Endothelial cell of umbilical vein (primary cell): ENCODE measurements at regions not wholly inside any gene's neighbourhood (a gene's known extent, or its start where the extent isn't known, plus 50 kb on each side); places are given as distances from the start of the nearest gene placed in this dataset.

Experiments
- BruUV-seq: library from RNA; stranded (reverse); fragments of 400-500 nt; replicated peaks from 2 replicates; lab custom pipeline; 2021; lab: Mats Ljungman, UMichigan
- CTCF ChIA-PET: fragments of 300-600, 350-600 bp; sonication (Branson Sonifier 250); formaldehyde crosslinking; loops from one replicate; lab custom pipeline; 2021; ENCODE audit warnings: antibody characterized with exemption, inconsistent platforms; lab: Charles Lee
- POLR2A ChIA-PET: fragments of 300-600, 350-600 bp; sonication (Branson Sonifier 250); formaldehyde crosslinking; loops from one replicate; lab custom pipeline; 2021; ENCODE audit warnings: antibody characterized with exemption, inconsistent platforms; lab: Charles Lee
- DNase-seq: peaks from one replicate; pipeline ENCODE4 v3.0.0-alpha.2; 2011; ENCODE audit warnings: low read depth, low spot score
- FAIRE-seq: peaks from 2 replicates; lab custom pipeline; 2011; peaks lifted over from hg19 to GRCh38; lab: Jason Lieb, UNC
- H2AFZ ChIP-seq: 2 replicates; pipeline ENCODE4 v1.6.0; 2012; ENCODE audit warnings: low read depth, low read length, control low read depth, inconsistent platforms
- H3K27ac ChIP-seq: 2 replicates; pipeline ENCODE4 v1.5.1; 2011; ENCODE audit warnings: low read depth, mild to moderate bottlenecking, control low read depth, low read length, moderate library complexity; ENCODE audit not compliant: insufficient read depth
- H3K27me3 ChIP-seq, 2 experiments: 2 replicates each; pipeline versions ENCODE4 v1.6.0 to v1.6.1; 2011; ENCODE audit warnings: low read length in 2 of 2, mixed read lengths in 1 of 2; ENCODE audit not compliant: control insufficient read depth in 2 of 2, insufficient read depth in 2 of 2
- H3K36me3 ChIP-seq, 2 experiments: 2 replicates in 1 of 2; 3 replicates in 1 of 2; pipeline ENCODE4 v1.5.1; 2011; ENCODE audit warnings: low read length in 2 of 2, mild to moderate bottlenecking in 1 of 2, moderate library complexity in 1 of 2; ENCODE audit not compliant: control insufficient read depth in 2 of 2, insufficient read depth in 2 of 2; ENCODE audit errors: extremely low read depth in 1 of 2
- H3K4me1 ChIP-seq: 3 replicates; pipeline ENCODE4 v1.5.1; 2011; ENCODE audit warnings: mild to moderate bottlenecking, low read length; ENCODE audit not compliant: control insufficient read depth, insufficient read depth; ENCODE audit errors: extremely low read depth
- H3K4me2 ChIP-seq: 2 replicates; pipeline ENCODE4 v1.6.1; 2011; ENCODE audit warnings: low read length, control low read depth, mixed read lengths; ENCODE audit not compliant: insufficient read depth
- H3K4me3 ChIP-seq, 3 experiments: fragments of 200-600 bp in 1 of 3; sonication (generic), shearing (Covaris generic) in 1 of 3; replicated peaks in 1 of 3; 2 replicates each; pipeline ENCODE4 v1.5.1; 2011 to 2016; ENCODE audit warnings: control low read depth in 3 of 3, low read length in 3 of 3, mild to moderate bottlenecking in 2 of 3, inconsistent platforms in 1 of 3, low read depth in 1 of 3, moderate library complexity in 1 of 3; ENCODE audit not compliant: insufficient read depth in 1 of 3
- H3K79me2 ChIP-seq: 2 replicates; pipeline ENCODE4 v1.6.0; 2012; ENCODE audit warnings: low read length, inconsistent platforms; ENCODE audit not compliant: control insufficient read depth, insufficient read depth
- H3K9ac ChIP-seq: replicated peaks from 2 replicates; pipeline ENCODE3; 2011; ENCODE audit warnings: low read length, control low read depth; ENCODE audit not compliant: insufficient read depth; ENCODE audit errors: extremely low read depth
- H3K9me1 ChIP-seq: replicated peaks from 3 replicates; pipeline ENCODE4 v1.6.0; 2011; ENCODE audit warnings: mild to moderate bottlenecking, low read length; ENCODE audit not compliant: control insufficient read depth, insufficient read depth; ENCODE audit errors: extremely low read depth
- H3K9me3 ChIP-seq: replicated peaks from 2 replicates; pipeline ENCODE4 v1.5.1; 2012; ENCODE audit warnings: low read length, inconsistent platforms; ENCODE audit not compliant: control insufficient read depth, insufficient read depth
- H4K20me1 ChIP-seq: replicated peaks from 2 replicates; pipeline ENCODE3; 2011; ENCODE audit warnings: mild to moderate bottlenecking, low read length; ENCODE audit not compliant: control insufficient read depth, insufficient read depth; ENCODE audit errors: extremely low read depth
- CTCF ChIP-seq, 2 donors: IDR thresholded peaks; 1 replicate in 1 of 2; 2 replicates in 1 of 2; pipeline ENCODE4 v1.5.1; 2011; ENCODE audit warnings: low read length in 2 of 2, mild to moderate bottlenecking in 2 of 2, moderate library complexity in 2 of 2, control low read depth in 1 of 2, inconsistent platforms in 1 of 2, low read depth in 1 of 2; ENCODE audit not compliant: insufficient read depth in 1 of 2; ENCODE audit errors: extremely low read depth in 1 of 2
- EZH2 ChIP-seq: IDR thresholded peaks from 2 replicates; pipeline ENCODE4 v1.6.1; 2012; ENCODE audit warnings: borderline replicate concordance, low read depth, mild to moderate bottlenecking, moderate library complexity, low read length, inconsistent platforms; ENCODE audit not compliant: severe bottlenecking
- FOS ChIP-seq: IDR thresholded peaks from 2 replicates; pipeline ENCODE4 v1.6.1; 2011; ENCODE audit warnings: mild to moderate bottlenecking, low read length, moderate library complexity, borderline replicate concordance; ENCODE audit not compliant: insufficient read depth
- GATA2 ChIP-seq: IDR thresholded peaks from 2 replicates; pipeline ENCODE4 v1.7.0; 2011; ENCODE audit warnings: low read depth, mild to moderate bottlenecking, moderate library complexity, mixed read lengths, low read length; ENCODE audit not compliant: insufficient read length, insufficient read depth
- JUN ChIP-seq: IDR thresholded peaks from 2 replicates; pipeline ENCODE4 v1.6.1; 2011; ENCODE audit warnings: borderline replicate concordance, low read depth; ENCODE audit not compliant: insufficient read length, insufficient read depth
- MAX ChIP-seq: IDR thresholded peaks from 2 replicates; pipeline ENCODE4 v1.6.1; 2011; ENCODE audit not compliant: insufficient read depth, insufficient read length
- MYC ChIP-seq: IDR thresholded peaks from one replicate; pipeline ENCODE4 v1.6.1; 2011; ENCODE audit warnings: mild to moderate bottlenecking, low read depth, low read length
- POLR2A ChIP-seq: IDR thresholded peaks from 2 replicates; pipeline ENCODE4 v1.6.1; 2012; ENCODE audit warnings: low read depth, mild to moderate bottlenecking, control low read depth, low read length
- POLR2AphosphoS5 ChIP-seq: IDR thresholded peaks from 2 replicates; pipeline ENCODE4 v1.6.1; 2012; ENCODE audit warnings: low read depth, mild to moderate bottlenecking, control low read depth, low read length, moderate library complexity; ENCODE audit not compliant: insufficient read depth
- dilution Hi-C: fragments of 300-500 bp; cut with MboI; formaldehyde crosslinking; loops from one replicate; pipeline ENCODE4 v1.15.0; 2019; ENCODE audit warnings: low sequenced_read_pairs; ENCODE audit not compliant: extremely low pct_ligation_motif_present
- intact Hi-C: fragments of 100-400 bp; cut with micrococcal nuclease; formaldehyde crosslinking; loops from one replicate; pipeline ENCODE4 v1.10.0; 2022

- no peaks in the 10 kb centered on the region for H3K36me3 ChIP-seq
- no peaks in the 10 kb centered on the region for H4K20me1 ChIP-seq
- H3K27ac ChIP-seq: no peak overlapping the region
- TF ChIP-seq FOS: no peak
- TF ChIP-seq CTCF (IDR thresholded peaks at IDR 0.05; ENCODE audit: extremely low read depth in 1 of 2, insufficient read depth in 1 of 2, low read depth in 1 of 2, low read length in 2 of 2): no peak
- no peak for TF ChIP-seq MYC
- TF ChIP-seq GATA2: no peak
- no peak for TF ChIP-seq JUN
- TF ChIP-seq POLR2A: no peak
- no peak for TF ChIP-seq POLR2AphosphoS5
- FAIRE-seq (no peak), DNase-seq (no peak)
- no peaks in the 10 kb centered on the region for H3K9me1 ChIP-seq
- intact Hi-C loops (no loop called here), dilution Hi-C loops (no loop called here)
- H3K4me3 ChIP-seq: no peak overlapping the region
- no peaks in the 10 kb centered on the region for H3K79me2 ChIP-seq
- BruUV-seq: no TSS peak
- H3K27me3 ChIP-seq: no peaks in the 10 kb centered on the region
- H3K4me1 ChIP-seq: no peaks in the 10 kb centered on the region
- CTCF ChIA-PET: no interaction called here
- POLR2A ChIA-PET: no interaction called here
- no peak overlapping the region for H3K4me2 ChIP-seq
- H3K9ac ChIP-seq: no peak overlapping the region
- no peaks in the 10 kb centered on the region for H3K9me3 ChIP-seq
- no peak overlapping the region for H2AFZ ChIP-seq
These were observed 707.8 kb downstream of the DSC3 start for GRCh38 chr18:30334781-30335180.

- Histone ChIP-seq H2AFZ (no peak overlapping the region), H3K27ac (no peak overlapping the region), H3K79me2 (no peaks in the 10 kb centered on the region), H3K4me3 (no peak overlapping the region), H3K4me2 (no peak overlapping the region), H3K9me1 (no peaks in the 10 kb centered on the region), H4K20me1 (no peaks in the 10 kb centered on the region), H3K9ac (no peak overlapping the region), H3K27me3 (no peaks in the 10 kb centered on the region), H3K9me3 (no peaks in the 10 kb centered on the region), H3K36me3 (no peaks in the 10 kb centered on the region), H3K4me1 (no peaks in the 10 kb centered on the region)
- no TSS peak for BruUV-seq
- DNase-seq (no peak), FAIRE-seq (no peak)
- intact Hi-C loops (no loop called here), dilution Hi-C loops (no loop called here)
- TF ChIP-seq MAX (no peak), GATA2 (no peak), MYC (no peak), EZH2 (no peak), CTCF (IDR thresholded peaks at IDR 0.05; ENCODE audit: extremely low read depth in 1 of 2, insufficient read depth in 1 of 2, low read depth in 1 of 2, low read length in 2 of 2) (no peak), POLR2AphosphoS5 (no peak), JUN (no peak), POLR2A (no peak), FOS (no peak)
- ChIA-PET CTCF (no interaction called here), POLR2A (no interaction called here)
These were observed 709.2 kb downstream of the DSC3 start for GRCh38 chr18:30333310-30333709.
